Endothelial cell of umbilical vein (primary cell): ENCODE measurements at regions not wholly inside any gene's neighbourhood (a gene's known extent, or its start where the extent isn't known, plus 50 kb on each side); places are given as distances from the start of the nearest gene placed in this dataset.

Source experiments
- BruUV-seq: library from RNA; stranded (reverse); fragments of 400-500 nt; replicated peaks from 2 replicates; lab custom pipeline; 2021; lab: Mats Ljungman, UMichigan
- CTCF ChIA-PET: fragments of 300-600, 350-600 bp; sonication (Branson Sonifier 250); formaldehyde crosslinking; loops from one replicate; lab custom pipeline; 2021; ENCODE audit warnings: antibody characterized with exemption, inconsistent platforms; lab: Charles Lee
- POLR2A ChIA-PET: fragments of 300-600, 350-600 bp; sonication (Branson Sonifier 250); formaldehyde crosslinking; loops from one replicate; lab custom pipeline; 2021; ENCODE audit warnings: antibody characterized with exemption, inconsistent platforms; lab: Charles Lee
- DNase-seq: peaks from one replicate; pipeline ENCODE4 v3.0.0-alpha.2; 2011; ENCODE audit warnings: low read depth, low spot score
- FAIRE-seq: peaks from 2 replicates; lab custom pipeline; 2011; peaks lifted over from hg19 to GRCh38; lab: Jason Lieb, UNC
- H2AFZ ChIP-seq: 2 replicates; pipeline ENCODE4 v1.6.0; 2012; ENCODE audit warnings: low read depth, low read length, control low read depth, inconsistent platforms
- H3K27ac ChIP-seq: 2 replicates; pipeline ENCODE4 v1.5.1; 2011; ENCODE audit warnings: low read depth, mild to moderate bottlenecking, control low read depth, low read length, moderate library complexity; ENCODE audit not compliant: insufficient read depth
- H3K27me3 ChIP-seq, 2 experiments: 2 replicates each; pipeline versions ENCODE4 v1.6.0 to v1.6.1; 2011; ENCODE audit warnings: low read length in 2 of 2, mixed read lengths in 1 of 2; ENCODE audit not compliant: control insufficient read depth in 2 of 2, insufficient read depth in 2 of 2
- H3K36me3 ChIP-seq, 2 experiments: 2 replicates in 1 of 2; 3 replicates in 1 of 2; pipeline ENCODE4 v1.5.1; 2011; ENCODE audit warnings: low read length in 2 of 2, mild to moderate bottlenecking in 1 of 2, moderate library complexity in 1 of 2; ENCODE audit not compliant: control insufficient read depth in 2 of 2, insufficient read depth in 2 of 2; ENCODE audit errors: extremely low read depth in 1 of 2
- H3K4me1 ChIP-seq: 3 replicates; pipeline ENCODE4 v1.5.1; 2011; ENCODE audit warnings: mild to moderate bottlenecking, low read length; ENCODE audit not compliant: control insufficient read depth, insufficient read depth; ENCODE audit errors: extremely low read depth
- H3K4me2 ChIP-seq: 2 replicates; pipeline ENCODE4 v1.6.1; 2011; ENCODE audit warnings: low read length, control low read depth, mixed read lengths; ENCODE audit not compliant: insufficient read depth
- H3K4me3 ChIP-seq, 3 experiments: fragments of 200-600 bp in 1 of 3; sonication (generic), shearing (Covaris generic) in 1 of 3; replicated peaks in 1 of 3; 2 replicates each; pipeline ENCODE4 v1.5.1; 2011 to 2016; ENCODE audit warnings: control low read depth in 3 of 3, low read length in 3 of 3, mild to moderate bottlenecking in 2 of 3, inconsistent platforms in 1 of 3, low read depth in 1 of 3, moderate library complexity in 1 of 3; ENCODE audit not compliant: insufficient read depth in 1 of 3
- H3K79me2 ChIP-seq: 2 replicates; pipeline ENCODE4 v1.6.0; 2012; ENCODE audit warnings: low read length, inconsistent platforms; ENCODE audit not compliant: control insufficient read depth, insufficient read depth
- H3K9ac ChIP-seq: replicated peaks from 2 replicates; pipeline ENCODE3; 2011; ENCODE audit warnings: low read length, control low read depth; ENCODE audit not compliant: insufficient read depth; ENCODE audit errors: extremely low read depth
- H3K9me1 ChIP-seq: replicated peaks from 3 replicates; pipeline ENCODE4 v1.6.0; 2011; ENCODE audit warnings: mild to moderate bottlenecking, low read length; ENCODE audit not compliant: control insufficient read depth, insufficient read depth; ENCODE audit errors: extremely low read depth
- H3K9me3 ChIP-seq: replicated peaks from 2 replicates; pipeline ENCODE4 v1.5.1; 2012; ENCODE audit warnings: low read length, inconsistent platforms; ENCODE audit not compliant: control insufficient read depth, insufficient read depth
- H4K20me1 ChIP-seq: replicated peaks from 2 replicates; pipeline ENCODE3; 2011; ENCODE audit warnings: mild to moderate bottlenecking, low read length; ENCODE audit not compliant: control insufficient read depth, insufficient read depth; ENCODE audit errors: extremely low read depth
- EZH2 ChIP-seq: IDR thresholded peaks from 2 replicates; pipeline ENCODE4 v1.6.1; 2012; ENCODE audit warnings: borderline replicate concordance, low read depth, mild to moderate bottlenecking, moderate library complexity, low read length, inconsistent platforms; ENCODE audit not compliant: severe bottlenecking
- FOS ChIP-seq: IDR thresholded peaks from 2 replicates; pipeline ENCODE4 v1.6.1; 2011; ENCODE audit warnings: mild to moderate bottlenecking, low read length, moderate library complexity, borderline replicate concordance; ENCODE audit not compliant: insufficient read depth
- GATA2 ChIP-seq: IDR thresholded peaks from 2 replicates; pipeline ENCODE4 v1.7.0; 2011; ENCODE audit warnings: low read depth, mild to moderate bottlenecking, moderate library complexity, mixed read lengths, low read length; ENCODE audit not compliant: insufficient read length, insufficient read depth
- JUN ChIP-seq: IDR thresholded peaks from 2 replicates; pipeline ENCODE4 v1.6.1; 2011; ENCODE audit warnings: borderline replicate concordance, low read depth; ENCODE audit not compliant: insufficient read length, insufficient read depth
- MYC ChIP-seq: IDR thresholded peaks from one replicate; pipeline ENCODE4 v1.6.1; 2011; ENCODE audit warnings: mild to moderate bottlenecking, low read depth, low read length
- POLR2A ChIP-seq: IDR thresholded peaks from 2 replicates; pipeline ENCODE4 v1.6.1; 2012; ENCODE audit warnings: low read depth, mild to moderate bottlenecking, control low read depth, low read length
- POLR2AphosphoS5 ChIP-seq: IDR thresholded peaks from 2 replicates; pipeline ENCODE4 v1.6.1; 2012; ENCODE audit warnings: low read depth, mild to moderate bottlenecking, control low read depth, low read length, moderate library complexity; ENCODE audit not compliant: insufficient read depth
- dilution Hi-C: fragments of 300-500 bp; cut with MboI; formaldehyde crosslinking; loops from one replicate; pipeline ENCODE4 v1.15.0; 2019; ENCODE audit warnings: low sequenced_read_pairs; ENCODE audit not compliant: extremely low pct_ligation_motif_present
- intact Hi-C: fragments of 100-400 bp; cut with micrococcal nuclease; formaldehyde crosslinking; loops from one replicate; pipeline ENCODE4 v1.10.0; 2022
- TF ChIP-seq, protein P1 (sequence below), 2 donors: IDR thresholded peaks; 1 replicate in 1 of 2; 2 replicates in 1 of 2; pipeline ENCODE4 v1.5.1; 2011; ENCODE audit warnings: low read length in 2 of 2, mild to moderate bottlenecking in 2 of 2, moderate library complexity in 2 of 2, control low read depth in 1 of 2, inconsistent platforms in 1 of 2, low read depth in 1 of 2; ENCODE audit not compliant: insufficient read depth in 1 of 2; ENCODE audit errors: extremely low read depth in 1 of 2
- TF ChIP-seq, protein P2 (sequence below): IDR thresholded peaks from 2 replicates; pipeline ENCODE4 v1.6.1; 2011; ENCODE audit not compliant: insufficient read depth, insufficient read length

DNA sequence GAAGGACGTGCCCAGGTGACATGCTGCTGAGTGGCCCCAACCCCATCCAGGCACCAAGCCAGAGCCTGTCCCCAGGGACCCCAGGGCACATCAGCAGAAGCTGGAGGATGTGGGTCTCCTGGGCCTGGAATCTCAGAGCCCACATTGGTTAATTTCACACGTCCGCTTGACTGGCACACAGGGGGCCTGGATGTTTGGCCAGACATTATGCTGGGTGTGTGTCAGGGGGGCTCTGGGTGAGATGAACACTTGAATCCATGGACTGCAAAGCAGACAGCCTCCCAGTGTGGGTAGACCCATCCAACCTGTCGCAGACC, 79.1 kb upstream of the RET start:
- CTCF ChIA-PET = no interaction called here
- BruUV-seq = no TSS peak

DNA sequence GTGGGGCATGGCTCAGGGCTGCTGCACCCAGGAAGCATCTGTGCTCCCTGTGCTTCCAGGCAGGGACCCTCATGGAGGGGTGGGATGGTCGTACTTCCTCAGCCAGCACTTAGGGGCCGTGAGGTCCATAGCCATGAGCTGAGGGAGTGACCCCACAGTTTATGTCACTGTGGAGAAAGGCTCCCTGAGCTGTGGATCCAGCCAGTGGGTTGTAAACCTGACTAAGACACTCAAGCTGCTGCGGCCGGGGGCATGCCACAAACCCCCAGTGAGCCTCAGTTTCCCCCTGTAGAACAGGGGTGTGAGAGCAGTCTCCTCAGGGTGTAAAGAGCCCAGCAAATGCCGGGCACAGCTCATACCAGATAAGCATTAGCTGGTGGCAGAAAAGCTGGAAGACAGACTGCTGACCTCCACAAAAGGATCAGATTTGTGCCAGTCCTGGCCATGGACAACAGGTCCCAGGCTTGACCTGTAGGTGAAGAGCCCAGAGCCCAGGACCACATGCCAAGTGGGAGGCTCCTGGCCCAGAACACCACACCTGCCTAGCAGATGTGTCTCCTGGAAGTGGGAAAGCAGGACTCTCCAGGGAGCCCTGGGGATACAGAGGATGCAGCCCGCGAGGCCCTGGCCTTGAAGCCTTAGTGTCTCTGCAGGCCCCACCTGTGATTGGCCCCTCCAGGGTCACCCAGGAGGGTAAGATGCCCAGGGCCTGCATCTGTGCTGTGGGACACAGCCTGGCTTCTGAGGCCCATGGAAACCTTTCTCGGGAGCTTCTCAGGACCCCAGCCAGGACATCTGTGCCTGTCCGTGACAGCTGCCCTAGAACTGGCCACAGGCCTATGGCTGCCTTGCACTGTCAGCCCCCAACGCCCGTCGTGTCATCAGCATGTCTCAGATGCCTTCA, 78.1 kb upstream of the RET start:
- no peaks in the 10 kb centered on the region for H3K36me3 ChIP-seq
- no peaks in the 10 kb centered on the region for H3K79me2 ChIP-seq
- CTCF ChIA-PET = no interaction called here
- BruUV-seq = no TSS peak
- no peak overlapping the region for H2AFZ ChIP-seq
- no peaks in the 10 kb centered on the region for H3K27me3 ChIP-seq
- no peaks in the 10 kb centered on the region for H3K9me1 ChIP-seq
- TF ChIP-seq, protein P1, sequence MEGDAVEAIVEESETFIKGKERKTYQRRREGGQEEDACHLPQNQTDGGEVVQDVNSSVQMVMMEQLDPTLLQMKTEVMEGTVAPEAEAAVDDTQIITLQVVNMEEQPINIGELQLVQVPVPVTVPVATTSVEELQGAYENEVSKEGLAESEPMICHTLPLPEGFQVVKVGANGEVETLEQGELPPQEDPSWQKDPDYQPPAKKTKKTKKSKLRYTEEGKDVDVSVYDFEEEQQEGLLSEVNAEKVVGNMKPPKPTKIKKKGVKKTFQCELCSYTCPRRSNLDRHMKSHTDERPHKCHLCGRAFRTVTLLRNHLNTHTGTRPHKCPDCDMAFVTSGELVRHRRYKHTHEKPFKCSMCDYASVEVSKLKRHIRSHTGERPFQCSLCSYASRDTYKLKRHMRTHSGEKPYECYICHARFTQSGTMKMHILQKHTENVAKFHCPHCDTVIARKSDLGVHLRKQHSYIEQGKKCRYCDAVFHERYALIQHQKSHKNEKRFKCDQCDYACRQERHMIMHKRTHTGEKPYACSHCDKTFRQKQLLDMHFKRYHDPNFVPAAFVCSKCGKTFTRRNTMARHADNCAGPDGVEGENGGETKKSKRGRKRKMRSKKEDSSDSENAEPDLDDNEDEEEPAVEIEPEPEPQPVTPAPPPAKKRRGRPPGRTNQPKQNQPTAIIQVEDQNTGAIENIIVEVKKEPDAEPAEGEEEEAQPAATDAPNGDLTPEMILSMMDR (IDR thresholded peaks at IDR 0.05; ENCODE audit: extremely low read depth in 1 of 2, insufficient read depth in 1 of 2, low read depth in 1 of 2, low read length in 2 of 2) = no peak
- TF ChIP-seq POLR2A (no peak), EZH2 (no peak), FOS (no peak), POLR2AphosphoS5 (no peak), MYC (no peak), JUN (no peak), GATA2 (no peak)
- TF ChIP-seq, protein P2, sequence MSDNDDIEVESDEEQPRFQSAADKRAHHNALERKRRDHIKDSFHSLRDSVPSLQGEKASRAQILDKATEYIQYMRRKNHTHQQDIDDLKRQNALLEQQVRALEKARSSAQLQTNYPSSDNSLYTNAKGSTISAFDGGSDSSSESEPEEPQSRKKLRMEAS = no peak
- no peak overlapping the region for H3K4me3 ChIP-seq
- POLR2A ChIA-PET = no interaction called here
- no peaks in the 10 kb centered on the region for H3K4me1 ChIP-seq
- no peaks in the 10 kb centered on the region for H4K20me1 ChIP-seq
- no peak overlapping the region for H3K4me2 ChIP-seq
- no peak for DNase-seq
- FAIRE-seq = no peak
- intact Hi-C loops = no loop called here
- dilution Hi-C loops = no loop called here
- H3K27ac ChIP-seq = no peak overlapping the region
- H3K9me3 ChIP-seq = no peaks in the 10 kb centered on the region
- no peak overlapping the region for H3K9ac ChIP-seq

More for the DNA sequence above, 79.1 kb upstream of the RET start:
- H3K4me1 ChIP-seq = no peaks in the 10 kb centered on the region
- H3K9me1 ChIP-seq = no peaks in the 10 kb centered on the region
- no peak overlapping the region for H3K9ac ChIP-seq
- H3K4me3 ChIP-seq = no peak overlapping the region
- no peak overlapping the region for H3K4me2 ChIP-seq
- no peak for TF ChIP-seq POLR2AphosphoS5
- no peak for TF ChIP-seq POLR2A
- TF ChIP-seq GATA2 = no peak
- FAIRE-seq = no peak
- DNase-seq = no peak
- no peaks in the 10 kb centered on the region for H4K20me1 ChIP-seq
- dilution Hi-C loops = no loop called here
- POLR2A ChIA-PET = no interaction called here
- H3K27ac ChIP-seq = no peak overlapping the region
- H2AFZ ChIP-seq = no peak overlapping the region
- intact Hi-C loops = no loop called here
- no peaks in the 10 kb centered on the region for H3K9me3 ChIP-seq
- H3K79me2 ChIP-seq = no peaks in the 10 kb centered on the region
- no peaks in the 10 kb centered on the region for H3K36me3 ChIP-seq
- no peaks in the 10 kb centered on the region for H3K27me3 ChIP-seq
